ENCODE measurements at regions not wholly inside any gene's neighbourhood (a gene's known extent, or its start where the extent isn't known, plus 50 kb on each side); places are given as distances from the start of the nearest gene placed in this dataset.

DNA sequence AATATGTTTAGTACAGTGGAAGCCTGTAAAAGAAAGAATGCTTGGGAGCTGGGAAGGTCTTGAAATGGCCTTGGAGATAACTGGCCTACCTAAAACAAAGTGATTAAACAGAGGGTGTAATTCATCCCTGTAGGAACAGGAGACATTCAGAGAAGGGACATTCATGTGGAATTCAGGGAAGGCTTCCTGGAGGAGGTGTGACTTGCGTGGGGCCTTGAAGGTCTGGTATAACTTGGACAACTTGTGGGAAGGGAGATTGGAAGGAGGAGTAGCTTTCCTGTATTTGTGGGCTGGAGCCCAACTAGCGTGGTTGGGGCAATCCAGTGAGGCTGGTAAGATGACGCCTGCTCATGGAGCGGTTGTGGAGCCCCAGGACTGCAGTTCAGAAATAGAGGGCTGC, 156.4 kb downstream of the AACS start:
- Histone ChIP-seq H3K9me3 (replicated peaks; ENCODE audit: control insufficient read depth, insufficient read depth, low read length) (no peaks in the 10 kb centered on the region), H3K79me2 (ENCODE audit: control insufficient read depth, insufficient read depth, low read length) (no peaks in the 10 kb centered on the region), H3K27ac (ENCODE audit: control insufficient read depth, insufficient read depth) (no peak overlapping the region), H3K9ac (ENCODE audit: control insufficient read depth, insufficient read depth, low read length) (no peak overlapping the region), H3K4me2 (ENCODE audit: control insufficient read depth, insufficient read depth) (no peak overlapping the region), H4K20me1 (ENCODE audit: control insufficient read depth, insufficient read depth) (no peaks in the 10 kb centered on the region; the same call in 1 of the 2 replicates), H3K36me3 (ENCODE audit: control insufficient read depth in 2 of 2, insufficient read depth in 2 of 2, low read length in 1 of 2) (no peaks in the 10 kb centered on the region), H3K4me1 (ENCODE audit: control insufficient read depth, insufficient read depth, low read length) (no peaks in the 10 kb centered on the region), H3K27me3 (replicated peaks in 1 of 2; ENCODE audit: control insufficient read depth in 2 of 2, insufficient read depth in 2 of 2, low read length in 1 of 2) (no peaks in the 10 kb centered on the region), H2AFZ (ENCODE audit: control insufficient read depth, low read depth, low read length) (no peak overlapping the region), H3K4me3 (no peak overlapping the region)
- CTCF ChIA-PET, result no interaction called here
- DNase-seq (ENCODE audit: low read depth, low spot score) (no peak), ATAC-seq (no peak), FAIRE-seq (no peak)
- SMC1A ChIA-PET (ENCODE audit: uncharacterized antibody, unreplicated experiment), result no interaction called here
- RAD21 ChIA-PET (ENCODE audit: unreplicated experiment), result no interaction called here
- no TSS peak for BruUV-seq (replicated peaks)
- WGBS (ENCODE audit: insufficient coverage, insufficient replicate concordance, low lambda C conversion rate, missing lambda C conversion rate), result 39% methylated on average over 4 of the region's 4 CpGs
- intact Hi-C loops (cut with micrococcal nuclease; ENCODE audit: unreplicated experiment) (no loop called here), in situ Hi-C loops (cut with MboI) (no loop called here)
- POLR2A ChIA-PET, result no interaction called here
- TF ChIP-seq EGR1 (IDR thresholded peaks at IDR 0.05; ENCODE audit: borderline replicate concordance in 1 of 2, low read depth in 2 of 2, low read length in 2 of 2) (no peak), RCOR1 (conservative IDR thresholded peaks at IDR 0.05; ENCODE audit: low read depth, low read length) (no peak), CREM (IDR thresholded peaks at IDR 0.05; ENCODE audit: low read depth) (no peak), HCFC1 (IDR thresholded peaks at IDR 0.05; ENCODE audit: low read length) (no peak), TAF1 (IDR thresholded peaks at IDR 0.05; ENCODE audit: borderline replicate concordance, low read depth, low read length) (no peak), IKZF1 (conservative IDR thresholded peaks at IDR 0.05) (no peak), MXI1 (IDR thresholded peaks at IDR 0.05; ENCODE audit: low read depth, low read length) (no peak)
- TF ChIP-seq, protein P1, sequence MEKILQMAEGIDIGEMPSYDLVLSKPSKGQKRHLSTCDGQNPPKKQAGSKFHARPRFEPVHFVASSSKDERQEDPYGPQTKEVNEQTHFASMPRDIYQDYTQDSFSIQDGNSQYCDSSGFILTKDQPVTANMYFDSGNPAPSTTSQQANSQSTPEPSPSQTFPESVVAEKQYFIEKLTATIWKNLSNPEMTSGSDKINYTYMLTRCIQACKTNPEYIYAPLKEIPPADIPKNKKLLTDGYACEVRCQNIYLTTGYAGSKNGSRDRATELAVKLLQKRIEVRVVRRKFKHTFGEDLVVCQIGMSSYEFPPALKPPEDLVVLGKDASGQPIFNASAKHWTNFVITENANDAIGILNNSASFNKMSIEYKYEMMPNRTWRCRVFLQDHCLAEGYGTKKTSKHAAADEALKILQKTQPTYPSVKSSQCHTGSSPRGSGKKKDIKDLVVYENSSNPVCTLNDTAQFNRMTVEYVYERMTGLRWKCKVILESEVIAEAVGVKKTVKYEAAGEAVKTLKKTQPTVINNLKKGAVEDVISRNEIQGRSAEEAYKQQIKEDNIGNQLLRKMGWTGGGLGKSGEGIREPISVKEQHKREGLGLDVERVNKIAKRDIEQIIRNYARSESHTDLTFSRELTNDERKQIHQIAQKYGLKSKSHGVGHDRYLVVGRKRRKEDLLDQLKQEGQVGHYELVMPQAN (conservative IDR thresholded peaks at IDR 0.05), result no peak
- TF ChIP-seq, protein P2, sequence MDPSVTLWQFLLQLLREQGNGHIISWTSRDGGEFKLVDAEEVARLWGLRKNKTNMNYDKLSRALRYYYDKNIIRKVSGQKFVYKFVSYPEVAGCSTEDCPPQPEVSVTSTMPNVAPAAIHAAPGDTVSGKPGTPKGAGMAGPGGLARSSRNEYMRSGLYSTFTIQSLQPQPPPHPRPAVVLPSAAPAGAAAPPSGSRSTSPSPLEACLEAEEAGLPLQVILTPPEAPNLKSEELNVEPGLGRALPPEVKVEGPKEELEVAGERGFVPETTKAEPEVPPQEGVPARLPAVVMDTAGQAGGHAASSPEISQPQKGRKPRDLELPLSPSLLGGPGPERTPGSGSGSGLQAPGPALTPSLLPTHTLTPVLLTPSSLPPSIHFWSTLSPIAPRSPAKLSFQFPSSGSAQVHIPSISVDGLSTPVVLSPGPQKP (IDR thresholded peaks at IDR 0.05; ENCODE audit: low read depth, low read length), result no peak
- TF ChIP-seq, protein P3, sequence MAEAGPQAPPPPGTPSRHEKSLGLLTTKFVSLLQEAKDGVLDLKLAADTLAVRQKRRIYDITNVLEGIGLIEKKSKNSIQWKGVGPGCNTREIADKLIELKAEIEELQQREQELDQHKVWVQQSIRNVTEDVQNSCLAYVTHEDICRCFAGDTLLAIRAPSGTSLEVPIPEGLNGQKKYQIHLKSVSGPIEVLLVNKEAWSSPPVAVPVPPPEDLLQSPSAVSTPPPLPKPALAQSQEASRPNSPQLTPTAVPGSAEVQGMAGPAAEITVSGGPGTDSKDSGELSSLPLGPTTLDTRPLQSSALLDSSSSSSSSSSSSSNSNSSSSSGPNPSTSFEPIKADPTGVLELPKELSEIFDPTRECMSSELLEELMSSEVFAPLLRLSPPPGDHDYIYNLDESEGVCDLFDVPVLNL (IDR thresholded peaks at IDR 0.05; ENCODE audit: low read depth, low read length), result no peak
- TF ChIP-seq, protein P4, sequence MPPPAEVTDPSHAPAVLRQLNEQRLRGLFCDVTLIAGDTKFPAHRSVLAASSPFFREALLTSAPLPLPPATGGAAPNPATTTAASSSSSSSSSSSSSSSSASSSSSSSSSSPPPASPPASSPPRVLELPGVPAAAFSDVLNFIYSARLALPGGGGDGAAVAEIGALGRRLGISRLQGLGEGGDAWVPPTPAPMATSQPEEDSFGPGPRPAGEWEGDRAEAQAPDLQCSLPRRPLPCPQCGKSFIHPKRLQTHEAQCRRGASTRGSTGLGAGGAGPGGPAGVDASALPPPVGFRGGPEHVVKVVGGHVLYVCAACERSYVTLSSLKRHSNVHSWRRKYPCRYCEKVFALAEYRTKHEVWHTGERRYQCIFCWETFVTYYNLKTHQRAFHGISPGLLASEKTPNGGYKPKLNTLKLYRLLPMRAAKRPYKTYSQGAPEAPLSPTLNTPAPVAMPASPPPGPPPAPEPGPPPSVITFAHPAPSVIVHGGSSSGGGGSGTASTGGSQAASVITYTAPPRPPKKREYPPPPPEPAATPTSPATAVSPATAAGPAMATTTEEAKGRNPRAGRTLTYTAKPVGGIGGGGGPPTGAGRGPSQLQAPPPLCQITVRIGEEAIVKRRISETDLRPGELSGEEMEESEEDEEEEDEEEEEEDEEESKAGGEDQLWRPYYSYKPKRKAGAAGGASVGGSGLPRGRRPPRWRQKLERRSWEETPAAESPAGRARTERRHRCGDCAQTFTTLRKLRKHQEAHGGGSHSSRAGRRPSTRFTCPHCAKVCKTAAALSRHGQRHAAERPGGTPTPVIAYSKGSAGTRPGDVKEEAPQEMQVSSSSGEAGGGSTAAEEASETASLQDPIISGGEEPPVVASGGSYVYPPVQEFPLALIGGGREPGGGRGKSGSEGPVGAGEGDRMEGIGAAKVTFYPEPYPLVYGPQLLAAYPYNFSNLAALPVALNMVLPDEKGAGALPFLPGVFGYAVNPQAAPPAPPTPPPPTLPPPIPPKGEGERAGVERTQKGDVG (CRISPR knock-in tag; IDR thresholded peaks at IDR 0.05), result no peak
- TF ChIP-seq, protein P5, sequence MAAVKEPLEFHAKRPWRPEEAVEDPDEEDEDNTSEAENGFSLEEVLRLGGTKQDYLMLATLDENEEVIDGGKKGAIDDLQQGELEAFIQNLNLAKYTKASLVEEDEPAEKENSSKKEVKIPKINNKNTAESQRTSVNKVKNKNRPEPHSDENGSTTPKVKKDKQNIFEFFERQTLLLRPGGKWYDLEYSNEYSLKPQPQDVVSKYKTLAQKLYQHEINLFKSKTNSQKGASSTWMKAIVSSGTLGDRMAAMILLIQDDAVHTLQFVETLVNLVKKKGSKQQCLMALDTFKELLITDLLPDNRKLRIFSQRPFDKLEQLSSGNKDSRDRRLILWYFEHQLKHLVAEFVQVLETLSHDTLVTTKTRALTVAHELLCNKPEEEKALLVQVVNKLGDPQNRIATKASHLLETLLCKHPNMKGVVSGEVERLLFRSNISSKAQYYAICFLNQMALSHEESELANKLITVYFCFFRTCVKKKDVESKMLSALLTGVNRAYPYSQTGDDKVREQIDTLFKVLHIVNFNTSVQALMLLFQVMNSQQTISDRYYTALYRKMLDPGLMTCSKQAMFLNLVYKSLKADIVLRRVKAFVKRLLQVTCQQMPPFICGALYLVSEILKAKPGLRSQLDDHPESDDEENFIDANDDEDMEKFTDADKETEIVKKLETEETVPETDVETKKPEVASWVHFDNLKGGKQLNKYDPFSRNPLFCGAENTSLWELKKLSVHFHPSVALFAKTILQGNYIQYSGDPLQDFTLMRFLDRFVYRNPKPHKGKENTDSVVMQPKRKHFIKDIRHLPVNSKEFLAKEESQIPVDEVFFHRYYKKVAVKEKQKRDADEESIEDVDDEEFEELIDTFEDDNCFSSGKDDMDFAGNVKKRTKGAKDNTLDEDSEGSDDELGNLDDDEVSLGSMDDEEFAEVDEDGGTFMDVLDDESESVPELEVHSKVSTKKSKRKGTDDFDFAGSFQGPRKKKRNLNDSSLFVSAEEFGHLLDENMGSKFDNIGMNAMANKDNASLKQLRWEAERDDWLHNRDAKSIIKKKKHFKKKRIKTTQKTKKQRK (IDR thresholded peaks at IDR 0.05; ENCODE audit: low read depth, low read length), result no peak
- TF ChIP-seq, protein P6, sequence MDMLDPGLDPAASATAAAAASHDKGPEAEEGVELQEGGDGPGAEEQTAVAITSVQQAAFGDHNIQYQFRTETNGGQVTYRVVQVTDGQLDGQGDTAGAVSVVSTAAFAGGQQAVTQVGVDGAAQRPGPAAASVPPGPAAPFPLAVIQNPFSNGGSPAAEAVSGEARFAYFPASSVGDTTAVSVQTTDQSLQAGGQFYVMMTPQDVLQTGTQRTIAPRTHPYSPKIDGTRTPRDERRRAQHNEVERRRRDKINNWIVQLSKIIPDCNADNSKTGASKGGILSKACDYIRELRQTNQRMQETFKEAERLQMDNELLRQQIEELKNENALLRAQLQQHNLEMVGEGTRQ (IDR thresholded peaks at IDR 0.05; ENCODE audit: borderline replicate concordance, low read depth, low read length), result no peak
